ENCODE measurements at regions not wholly inside any gene's neighbourhood (a gene's known extent, or its start where the extent isn't known, plus 50 kb on each side); places are given as distances from the start of the nearest gene placed in this dataset.

GRCh38 chr2:47657886-47658489 is 87.2 kb upstream of the KCNK12 start:
- H3K4me1 ChIP-seq: no peaks in the 10 kb centered on the region
- no peak for TF ChIP-seq CTCF (IDR thresholded peaks at IDR 0.05)
- 68 to 80% (median 77%) methylated on average over 7 of the region's 7 CpGs for WGBS, 3 donors
- ATAC-seq (no peak), DNase-seq (no peak)
- intact Hi-C loops (cut with DNase I): no loop called here
- H3K27me3 ChIP-seq (ENCODE audit: insufficient read depth in 3 of 3, low read length in 2 of 3): no peaks in the 10 kb centered on the region
- H3K9me3 ChIP-seq: no peaks in the 10 kb centered on the region
- H3K4me3 ChIP-seq: no peak overlapping the region
- no peaks in the 10 kb centered on the region for H3K36me3 ChIP-seq (ENCODE audit: insufficient read depth in 1 of 2, low read depth in 1 of 2)
- no peak overlapping the region for H3K27ac ChIP-seq

DNA sequence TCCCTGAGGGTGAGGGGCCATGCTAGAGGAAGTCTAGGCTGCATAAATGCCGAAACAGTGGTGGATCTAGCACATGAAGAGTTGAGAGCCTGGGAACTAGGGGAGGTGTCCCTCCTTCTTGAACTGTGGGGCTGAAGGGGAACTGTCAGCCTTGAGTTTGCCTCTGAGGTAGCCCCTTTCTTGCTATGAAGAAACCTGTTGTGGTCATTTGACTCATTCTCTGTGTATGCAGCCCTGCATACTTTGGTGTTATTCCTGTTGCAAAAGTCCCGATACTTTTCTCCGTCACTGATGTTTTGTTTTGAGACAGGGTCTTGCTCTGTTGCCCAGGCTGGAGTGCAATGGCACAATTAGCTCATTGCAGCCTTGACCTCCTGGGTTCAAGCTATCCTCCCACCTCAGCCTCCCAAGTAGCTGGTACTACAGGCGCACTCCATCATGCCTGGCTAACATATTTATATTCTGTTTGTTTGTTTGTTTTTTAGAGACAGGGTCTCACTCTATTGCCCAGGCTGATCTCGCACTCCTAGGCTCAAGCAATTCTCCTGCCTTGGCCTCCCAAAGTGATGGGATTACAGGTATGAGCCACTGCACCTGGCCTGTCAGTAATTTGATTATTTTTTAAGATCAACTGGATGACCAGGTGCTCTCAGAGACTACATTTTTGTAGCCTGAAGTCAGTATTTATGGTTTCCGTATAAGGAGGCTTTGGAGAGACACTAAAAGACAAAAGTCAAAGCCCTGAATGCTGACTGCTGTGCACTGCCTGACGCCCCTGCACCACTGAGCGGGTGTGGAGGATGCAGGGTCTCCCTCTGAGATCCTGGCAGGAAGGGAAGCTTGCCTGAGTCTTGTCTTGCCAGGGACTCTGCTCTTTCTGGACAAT is 86.2 kb upstream of the KCNK12 start:
- no peaks in the 10 kb centered on the region for H3K27me3 ChIP-seq (ENCODE audit: insufficient read depth in 3 of 3, low read length in 2 of 3)

GRCh38 chr2:47655563-47655880 is 84.7 kb upstream of the KCNK12 start:
- Histone ChIP-seq H3K9me3 (no peaks in the 10 kb centered on the region), H3K36me3 (ENCODE audit: insufficient read depth in 1 of 2, low read depth in 1 of 2) (no peaks in the 10 kb centered on the region), H3K4me1 (no peaks in the 10 kb centered on the region), H3K27ac (no peak overlapping the region), H3K4me3 (no peak overlapping the region), H3K27me3 (ENCODE audit: insufficient read depth in 3 of 3, low read length in 2 of 3) (no peaks in the 10 kb centered on the region)
- no peak for TF ChIP-seq CTCF (IDR thresholded peaks at IDR 0.05)
- WGBS, 3 donors: 78 to 87% (median 82%) methylated on average over 2 of the region's 2 CpGs
- ATAC-seq (no peak), DNase-seq (no peak)
- intact Hi-C loops (cut with DNase I): no loop called here

More for the DNA sequence above, 86.2 kb upstream of the KCNK12 start:
- intact Hi-C loops (cut with DNase I): no loop called here
- ATAC-seq: no peak
- H3K36me3 ChIP-seq (ENCODE audit: insufficient read depth in 1 of 2, low read depth in 1 of 2): no peaks in the 10 kb centered on the region
- H3K4me1 ChIP-seq: no peaks in the 10 kb centered on the region
- no peak overlapping the region for H3K4me3 ChIP-seq
- DNase-seq: no peak
- no peaks in the 10 kb centered on the region for H3K9me3 ChIP-seq
- no peak overlapping the region for H3K27ac ChIP-seq
- TF ChIP-seq CTCF (IDR thresholded peaks at IDR 0.05): no peak
- WGBS, 3 donors: 83 to 88% (median 87%) methylated on average over 8 of the region's 8 CpGs

DNA sequence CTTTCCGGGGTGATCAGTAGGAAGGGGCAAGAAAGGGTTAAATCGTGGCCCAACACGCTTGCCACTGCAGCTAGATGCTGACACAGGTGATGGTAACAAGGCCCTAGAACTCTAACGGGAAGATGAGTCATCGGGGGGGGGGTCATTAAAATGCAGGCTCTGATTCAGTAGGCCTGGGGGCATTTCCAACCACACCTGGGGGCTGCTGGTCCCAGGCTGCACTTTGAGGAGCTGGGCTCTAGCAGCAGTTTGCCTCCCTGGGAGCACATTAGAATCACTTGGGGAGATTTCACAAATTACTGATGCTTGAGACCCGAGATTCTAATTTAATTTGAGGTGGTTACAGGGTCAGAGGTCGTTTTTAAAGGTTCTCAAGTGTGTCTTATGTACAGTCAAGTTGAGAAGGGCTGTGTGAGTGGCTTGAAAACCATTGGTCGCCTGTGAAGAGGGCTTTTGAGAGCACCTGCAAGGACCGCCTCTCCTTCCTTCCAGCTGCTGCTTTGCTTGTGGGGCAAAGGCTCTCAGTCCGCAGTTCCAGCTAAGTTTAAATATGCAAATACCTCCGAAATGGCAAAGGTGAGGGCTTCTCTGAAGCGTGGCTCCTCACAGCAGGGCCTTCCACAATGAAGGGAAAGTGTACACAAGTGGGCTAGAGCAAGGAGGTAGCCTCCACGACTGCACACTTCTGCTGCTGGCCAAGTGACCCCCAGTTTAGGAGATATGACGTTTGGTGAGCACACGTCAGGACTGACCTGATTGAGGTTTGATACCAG is 84.2 kb upstream of the KCNK12 start:
- intact Hi-C loops (cut with DNase I): no loop called here
- H3K27ac ChIP-seq: no peak overlapping the region
- H3K36me3 ChIP-seq (ENCODE audit: insufficient read depth in 1 of 2, low read depth in 1 of 2): no peaks in the 10 kb centered on the region
- no peak for DNase-seq
- 65 to 68% (median 67%) methylated on average over 15 of the region's 15 CpGs for WGBS, 3 donors
- H3K9me3 ChIP-seq: no peaks in the 10 kb centered on the region
- H3K27me3 ChIP-seq (ENCODE audit: insufficient read depth in 3 of 3, low read length in 2 of 3): no peaks in the 10 kb centered on the region
- no peak for ATAC-seq
- TF ChIP-seq CTCF (IDR thresholded peaks at IDR 0.05): no peak
- no peak overlapping the region for H3K4me3 ChIP-seq
- no peaks in the 10 kb centered on the region for H3K4me1 ChIP-seq
